Mesendoderm (in vitro differentiated cells): ENCODE measurements at regions not wholly inside any gene's neighbourhood (a gene's known extent, or its start where the extent isn't known, plus 50 kb on each side); places are given as distances from the start of the nearest gene placed in this dataset.

Experiments used
- DNase-seq: peaks from one replicate; pipeline ENCODE4 v3.0.0; 2013
- H2AK5ac ChIP-seq: 2 replicates; pipeline ENCODE4 v1.6.1; 2013; ENCODE audit warnings: low read length, inconsistent platforms
- H2BK120ac ChIP-seq: 2 replicates; pipeline ENCODE4 v1.6.1; 2013; ENCODE audit warnings: low read depth, mild to moderate bottlenecking, low read length, moderate library complexity, mixed read lengths
- H2BK15ac ChIP-seq: replicated peaks from 2 replicates; pipeline ENCODE4 v1.6.1; 2013; ENCODE audit warnings: low read depth, mild to moderate bottlenecking, moderate library complexity
- H2BK5ac ChIP-seq: 2 replicates; pipeline ENCODE4 v1.6.1; 2013; ENCODE audit warnings: low read length, inconsistent platforms
- H3K18ac ChIP-seq: 2 replicates; pipeline ENCODE4 v1.6.1; 2013; ENCODE audit warnings: mild to moderate bottlenecking, low read length, mixed read lengths
- H3K23ac ChIP-seq: one replicate; pipeline ENCODE4 v1.6.1; 2013; ENCODE audit warnings: low read length
- H3K27ac ChIP-seq: 2 replicates; pipeline ENCODE4 v1.5.1; 2013; ENCODE audit warnings: low read depth, mild to moderate bottlenecking, inconsistent platforms, low read length, moderate library complexity
- H3K27me3 ChIP-seq: 2 replicates; pipeline ENCODE4 v1.6.1; 2013; ENCODE audit warnings: low read length, control low read depth, mild to moderate bottlenecking, inconsistent platforms; ENCODE audit not compliant: insufficient read depth, poor library complexity
- H3K36me3 ChIP-seq: 2 replicates; pipeline ENCODE4 v1.6.1; 2013; ENCODE audit warnings: low read length, inconsistent platforms; ENCODE audit not compliant: control insufficient read depth, insufficient read depth
- H3K4ac ChIP-seq: one replicate; pipeline ENCODE4 v1.6.1; 2013; ENCODE audit warnings: low read depth, mild to moderate bottlenecking, low read length, moderate library complexity
- H3K4me1 ChIP-seq: 2 replicates; pipeline ENCODE4 v1.6.1; 2013; ENCODE audit warnings: low read depth, low read length, inconsistent platforms; ENCODE audit not compliant: control insufficient read depth
- H3K4me2 ChIP-seq: 2 replicates; pipeline ENCODE4 v1.6.1; 2013; ENCODE audit warnings: low read length
- H3K4me3 ChIP-seq: 2 replicates; pipeline ENCODE4 v1.5.1; 2013; ENCODE audit warnings: mild to moderate bottlenecking, low read length
- H3K56ac ChIP-seq: one replicate; pipeline ENCODE4 v1.6.1; 2013; ENCODE audit warnings: low read length
- H3K79me1 ChIP-seq: 2 replicates; pipeline ENCODE4 v1.6.1; 2013; ENCODE audit warnings: low read length, inconsistent platforms
- H3K79me2 ChIP-seq: 2 replicates; pipeline ENCODE4 v1.6.1; 2013; ENCODE audit warnings: mild to moderate bottlenecking, low read length; ENCODE audit not compliant: control insufficient read depth, insufficient read depth
- H3K9ac ChIP-seq: 2 replicates; pipeline ENCODE4 v1.6.1; 2013; ENCODE audit warnings: low read length, inconsistent platforms
- H4K5ac ChIP-seq: one replicate; pipeline ENCODE4 v1.6.1; 2013; ENCODE audit warnings: low read length
- H4K8ac ChIP-seq: one replicate; pipeline ENCODE4 v1.6.1; 2013; ENCODE audit warnings: low read depth, mild to moderate bottlenecking, control low read depth, low read length, moderate library complexity
- WGBS: extraction: QIAGEN DNeasy Blood & Tissue Kit; methylation state at CpG from one replicate; pipeline ENCODE4 v1.1.7; 2013; ENCODE audit warnings: low lambda C conversion rate, missing lambda C conversion rate; ENCODE audit not compliant: insufficient coverage; ENCODE audit errors: extremely low coverage; 5-methylcytosine and 5-hydroxymethylcytosine counted together

DNA sequence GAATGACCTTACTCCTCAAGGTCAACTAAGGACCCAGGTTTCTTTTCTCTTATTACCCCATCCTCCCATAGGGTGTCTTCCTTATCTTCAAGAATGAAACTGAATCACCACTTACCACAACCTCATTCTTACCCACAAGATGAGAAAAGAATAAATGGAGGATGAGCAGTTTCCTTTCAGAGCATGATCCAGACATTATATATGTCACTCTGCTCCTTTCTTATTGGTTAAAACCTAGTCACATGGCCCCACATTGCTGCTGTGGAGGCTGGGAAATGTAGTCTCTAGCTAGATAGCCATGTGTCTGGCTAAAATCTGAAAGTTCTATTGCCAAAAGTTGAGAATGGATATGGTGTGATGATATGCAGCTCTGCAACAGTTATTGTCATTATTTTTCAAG, 62.4 kb upstream of the RAI2 start:
- Histone ChIP-seq H3K4ac (no peak overlapping the region), H2AK5ac (no peak overlapping the region), H3K18ac (no peak overlapping the region), H2BK120ac (no peak overlapping the region), H3K56ac (no peak overlapping the region), H3K23ac (no peak overlapping the region), H2BK15ac (no peak overlapping the region), H4K8ac (no peak overlapping the region), H3K79me1 (no peaks in the 10 kb centered on the region), H3K36me3 (no peaks in the 10 kb centered on the region), H3K9ac (no peak overlapping the region), H4K5ac (no peak overlapping the region), H3K4me2 (no peak overlapping the region), H3K27ac (no peak overlapping the region), H3K27me3 (no peaks in the 10 kb centered on the region), H3K4me1 (no peaks in the 10 kb centered on the region), H2BK5ac (no peak overlapping the region), H3K79me2 (no peaks in the 10 kb centered on the region), H3K4me3 (no peak overlapping the region)
- DNase-seq = no peak

DNA sequence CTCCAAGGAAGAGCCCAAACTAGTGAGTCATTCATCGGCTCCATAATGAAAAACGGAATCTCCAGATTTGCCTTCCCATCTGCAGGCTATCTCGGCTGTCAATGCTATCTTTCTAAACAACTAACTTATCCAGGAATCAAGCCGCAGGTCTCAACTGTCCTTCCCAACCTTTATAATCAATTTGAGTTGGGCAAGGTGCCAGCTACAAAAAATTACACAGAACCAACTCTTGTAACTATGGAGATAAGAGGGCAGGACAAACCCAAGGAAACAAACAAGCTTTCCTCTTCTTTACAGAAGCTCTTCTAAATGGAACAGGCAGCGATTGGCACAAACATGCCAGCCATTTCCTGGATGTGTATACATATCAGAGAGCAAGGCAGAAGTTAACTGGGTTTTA, 61.2 kb upstream of the RAI2 start:
- H3K79me2 ChIP-seq = no peaks in the 10 kb centered on the region
- no peak overlapping the region for H3K27ac ChIP-seq
- H4K8ac ChIP-seq = no peak overlapping the region
- H2BK5ac ChIP-seq = no peak overlapping the region
- WGBS = no CpG with 5 or more reads among the region's 5 CpGs
- no peak overlapping the region for H2BK15ac ChIP-seq
- no peak overlapping the region for H3K18ac ChIP-seq
- H3K9ac ChIP-seq = no peak overlapping the region
- H3K4me3 ChIP-seq = no peak overlapping the region
- no peak overlapping the region for H2AK5ac ChIP-seq
- H3K27me3 ChIP-seq = no peaks in the 10 kb centered on the region
- H3K4me1 ChIP-seq = no peaks in the 10 kb centered on the region
- no peak overlapping the region for H3K4me2 ChIP-seq
- no peaks in the 10 kb centered on the region for H3K36me3 ChIP-seq
- no peak overlapping the region for H4K5ac ChIP-seq
- no peak overlapping the region for H3K23ac ChIP-seq
- no peaks in the 10 kb centered on the region for H3K79me1 ChIP-seq
- no peak overlapping the region for H2BK120ac ChIP-seq
- H3K4ac ChIP-seq = no peak overlapping the region
- H3K56ac ChIP-seq = no peak overlapping the region
- DNase-seq = no peak

DNA sequence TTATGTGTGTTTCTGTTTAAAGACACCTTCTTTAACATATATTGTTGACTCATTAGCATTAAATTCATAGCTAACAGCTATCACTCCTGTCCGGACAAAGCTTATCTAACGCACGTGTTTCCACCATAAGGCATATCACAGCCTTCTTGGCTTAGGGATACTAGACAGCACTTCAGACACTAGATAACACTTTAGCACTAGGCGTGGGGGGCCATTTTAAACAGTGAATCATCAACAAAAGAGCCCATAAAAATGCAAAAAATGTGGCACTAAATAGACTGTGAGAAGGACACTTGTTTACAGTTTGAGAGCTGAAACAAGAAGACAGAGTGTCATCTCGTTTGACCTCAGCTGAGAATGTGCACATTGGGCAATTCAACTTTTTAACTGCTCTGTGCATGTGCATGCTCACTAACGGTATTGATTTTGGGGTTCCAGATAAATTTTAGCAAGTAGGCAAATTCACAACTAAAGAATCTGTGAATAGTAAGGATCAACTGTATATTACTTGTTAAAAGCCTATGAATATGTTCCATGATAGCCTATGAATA, 58.9 kb upstream of the RAI2 start:
- no peak overlapping the region for H3K18ac ChIP-seq
- no peak overlapping the region for H3K4ac ChIP-seq
- WGBS = no CpG with 5 or more reads among the region's 6 CpGs
- H4K8ac ChIP-seq = no peak overlapping the region
- H3K56ac ChIP-seq = no peak overlapping the region
- H3K79me2 ChIP-seq = no peaks in the 10 kb centered on the region
- H3K4me2 ChIP-seq = no peak overlapping the region
- no peak for DNase-seq
- H3K4me3 ChIP-seq = no peak overlapping the region
- no peaks in the 10 kb centered on the region for H3K4me1 ChIP-seq
- no peak overlapping the region for H3K23ac ChIP-seq
- no peak overlapping the region for H3K9ac ChIP-seq
- H2AK5ac ChIP-seq = no peak overlapping the region
- H2BK15ac ChIP-seq = no peak overlapping the region
- H3K79me1 ChIP-seq = no peaks in the 10 kb centered on the region
- H3K27me3 ChIP-seq = no peaks in the 10 kb centered on the region
- H2BK120ac ChIP-seq = no peak overlapping the region
- H3K36me3 ChIP-seq = no peaks in the 10 kb centered on the region
- no peak overlapping the region for H2BK5ac ChIP-seq
- H4K5ac ChIP-seq = no peak overlapping the region
- H3K27ac ChIP-seq = no peak overlapping the region

DNA sequence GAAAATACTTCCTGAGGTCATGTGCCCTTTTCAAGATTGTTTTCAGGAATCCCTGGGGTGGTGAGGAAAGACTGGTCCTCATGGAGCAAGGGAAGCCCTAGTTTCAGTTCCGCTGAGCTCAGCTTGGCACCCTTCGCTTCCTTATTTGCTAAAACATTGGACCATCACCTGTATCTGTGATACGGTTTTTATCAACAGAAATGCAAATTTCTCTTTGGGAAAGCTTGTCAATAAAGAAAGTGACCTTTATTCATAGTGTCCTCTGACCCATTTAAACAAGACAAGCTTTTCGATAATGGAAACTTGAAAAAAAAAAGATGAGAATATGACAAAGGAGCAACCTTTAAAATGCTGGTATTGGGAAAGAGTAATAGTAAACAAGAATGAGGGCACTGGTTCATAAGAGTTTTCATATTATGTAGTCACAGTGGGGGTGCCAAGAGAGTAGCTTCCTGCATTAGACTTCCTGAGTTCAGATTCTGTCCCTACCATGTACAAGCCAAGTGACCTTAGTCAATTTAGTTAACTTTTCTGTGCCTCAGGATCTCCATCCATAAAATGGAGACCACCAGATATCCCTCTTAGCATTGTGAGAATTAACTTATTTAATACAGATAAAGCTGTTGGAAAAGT, 57.0 kb upstream of the RAI2 start:
- H3K23ac ChIP-seq = no peak overlapping the region
- H3K4me2 ChIP-seq = no peak overlapping the region
- no peak overlapping the region for H3K4me3 ChIP-seq
- H4K8ac ChIP-seq = no peak overlapping the region
- WGBS = no CpG with 5 or more reads among the region's 4 CpGs
- no peaks in the 10 kb centered on the region for H3K36me3 ChIP-seq
- H3K18ac ChIP-seq = no peak overlapping the region
- H2BK5ac ChIP-seq = no peak overlapping the region
- H4K5ac ChIP-seq = no peak overlapping the region
- no peak overlapping the region for H3K4ac ChIP-seq
- no peak for DNase-seq
- no peaks in the 10 kb centered on the region for H3K79me1 ChIP-seq
- H3K27me3 ChIP-seq = no peaks in the 10 kb centered on the region
- H3K9ac ChIP-seq = no peak overlapping the region
- no peaks in the 10 kb centered on the region for H3K79me2 ChIP-seq
- H2AK5ac ChIP-seq = no peak overlapping the region
- no peak overlapping the region for H2BK120ac ChIP-seq
- H2BK15ac ChIP-seq = no peak overlapping the region
- no peaks in the 10 kb centered on the region for H3K4me1 ChIP-seq
- H3K56ac ChIP-seq = no peak overlapping the region
- no peak overlapping the region for H3K27ac ChIP-seq

DNA sequence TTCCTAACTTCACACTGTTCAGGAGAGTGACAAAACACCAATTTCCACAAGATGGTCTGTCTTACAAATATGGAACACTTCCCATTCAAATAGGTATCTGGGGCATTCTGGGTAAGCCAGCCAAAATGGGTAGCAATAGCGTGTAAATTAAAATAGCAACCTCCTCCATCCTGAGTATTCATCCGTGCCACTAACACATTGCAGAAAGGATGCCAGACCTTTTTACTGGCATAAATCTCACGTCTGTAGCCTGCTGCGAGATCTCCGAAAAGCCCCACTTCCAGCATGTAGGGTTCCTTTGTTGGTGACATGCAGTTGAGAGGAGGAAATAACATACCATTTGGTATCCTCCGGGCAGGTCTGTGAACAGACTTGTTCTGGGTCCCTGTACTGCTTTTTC, 52.7 kb upstream of the RAI2 start:
- no peak overlapping the region for H3K4ac ChIP-seq
- WGBS = no CpG with 5 or more reads among the region's 6 CpGs
- no peak for DNase-seq
- H3K56ac ChIP-seq = no peak overlapping the region
- no peak overlapping the region for H4K5ac ChIP-seq
- H3K79me1 ChIP-seq = no peaks in the 10 kb centered on the region
- no peak overlapping the region for H2BK120ac ChIP-seq
- no peak overlapping the region for H3K9ac ChIP-seq
- no peaks in the 10 kb centered on the region for H3K79me2 ChIP-seq
- no peak overlapping the region for H4K8ac ChIP-seq
- no peak overlapping the region for H3K4me2 ChIP-seq
- H3K27me3 ChIP-seq = no peaks in the 10 kb centered on the region
- no peak overlapping the region for H3K18ac ChIP-seq
- H2AK5ac ChIP-seq = no peak overlapping the region
- H3K36me3 ChIP-seq = no peaks in the 10 kb centered on the region
- H2BK15ac ChIP-seq = no peak overlapping the region
- no peaks in the 10 kb centered on the region for H3K4me1 ChIP-seq
- H3K4me3 ChIP-seq = no peak overlapping the region
- no peak overlapping the region for H3K27ac ChIP-seq
- no peak overlapping the region for H3K23ac ChIP-seq
- H2BK5ac ChIP-seq = no peak overlapping the region
